GM19372 (cell line): ENCODE measurements at regions not wholly inside any gene's neighbourhood (a gene's known extent, or its start where the extent isn't known, plus 50 kb on each side); places are given as distances from the start of the nearest gene placed in this dataset.
"Not testable (repeated sequence)": the region's sequence is repeated elsewhere in the genome, so short reads cannot be mapped to it uniquely, and the experiment has no call there.

Source experiments
- ATAC-seq: cut with Tn5 transposase; IDR thresholded peaks from one replicate; pipeline ENCODE4 v1.9.1; 2021; ENCODE audit warnings: mild to moderate bottlenecking, low read depth, moderate library complexity; ENCODE audit not compliant: unreplicated experiment

DNA sequence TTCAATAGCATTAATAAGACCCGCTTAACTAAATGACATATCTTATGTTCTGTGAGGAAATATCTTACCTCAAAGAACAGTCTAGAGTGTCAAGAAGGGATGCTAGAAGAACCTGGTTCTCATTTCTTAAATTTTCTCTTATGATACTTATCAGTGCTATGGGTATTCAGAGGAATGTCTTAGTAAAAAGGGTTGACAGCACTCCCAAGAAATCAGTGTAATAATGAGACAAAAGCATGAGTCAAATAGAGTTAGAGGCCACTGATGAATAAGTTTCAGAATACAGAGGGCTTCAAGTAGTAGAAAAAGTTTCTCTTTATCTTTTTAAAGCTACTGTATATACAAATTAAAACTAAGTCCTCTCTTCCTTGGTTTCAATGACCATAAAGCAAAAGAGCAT lies 242.8 kb downstream of the GJA1 start:
- no peak for ATAC-seq

DNA sequence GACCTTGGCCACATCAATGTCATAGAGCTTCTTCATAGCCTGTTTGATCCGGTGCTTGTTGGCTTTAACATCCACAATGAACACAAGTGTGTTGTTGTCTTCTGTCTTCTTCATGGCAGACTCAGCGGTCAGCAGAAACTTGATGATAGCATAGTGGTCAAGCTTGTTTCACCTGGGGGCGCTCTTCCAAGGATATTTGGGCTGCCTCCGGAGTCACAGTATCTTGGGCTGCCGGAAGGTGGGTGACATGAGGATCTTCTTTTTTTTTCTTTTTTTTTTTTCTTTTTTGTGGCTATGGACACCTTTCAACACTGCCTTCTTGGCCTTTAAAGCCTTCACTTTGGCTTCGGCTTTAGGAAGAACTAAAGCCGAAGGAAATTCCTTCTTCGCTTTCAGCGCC lies 244.6 kb downstream of the GJA1 start:
- ATAC-seq, result no peak

DNA sequence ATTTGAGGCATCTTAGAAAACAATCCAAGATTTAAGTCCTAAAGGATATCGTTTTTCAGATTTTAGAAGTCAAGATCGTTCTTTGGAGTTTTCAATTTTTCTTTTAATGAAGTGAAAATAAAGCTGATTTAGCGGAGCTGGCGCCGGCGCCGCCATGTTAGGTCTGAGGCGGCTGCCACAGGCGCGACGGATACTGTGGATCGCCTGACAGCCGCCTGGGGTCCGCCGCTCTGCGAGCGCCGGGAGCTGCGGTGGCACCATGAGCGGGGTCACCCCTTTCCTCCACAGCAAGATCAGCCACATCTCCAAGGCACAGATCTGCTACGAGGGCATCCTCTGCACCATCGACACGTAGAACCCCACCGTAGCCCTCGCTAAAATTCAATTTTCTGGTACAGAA lies 247.2 kb downstream of the GJA1 start:
- ATAC-seq, result no peak

DNA sequence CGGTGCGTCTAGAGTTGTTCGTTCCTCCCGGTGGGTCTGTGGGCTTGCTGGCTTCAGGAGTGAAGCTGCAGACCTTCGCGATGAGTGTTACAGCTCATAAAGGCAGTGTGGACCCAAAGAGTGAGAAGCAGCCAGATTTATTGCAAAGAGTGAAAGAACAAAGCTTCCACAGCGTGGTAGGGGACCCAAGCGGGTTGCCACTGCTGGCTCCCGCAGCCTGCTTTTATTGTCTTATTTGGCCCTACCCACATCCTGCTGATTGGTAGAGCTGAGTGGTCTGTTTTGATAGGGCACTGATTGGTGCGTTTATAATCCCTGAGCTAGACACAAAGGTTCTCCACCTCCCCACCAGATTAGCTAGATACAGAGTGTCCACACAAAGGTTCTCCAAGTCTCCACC lies 250.4 kb downstream of the GJA1 start:
- not testable (repeated sequence) for ATAC-seq

DNA sequence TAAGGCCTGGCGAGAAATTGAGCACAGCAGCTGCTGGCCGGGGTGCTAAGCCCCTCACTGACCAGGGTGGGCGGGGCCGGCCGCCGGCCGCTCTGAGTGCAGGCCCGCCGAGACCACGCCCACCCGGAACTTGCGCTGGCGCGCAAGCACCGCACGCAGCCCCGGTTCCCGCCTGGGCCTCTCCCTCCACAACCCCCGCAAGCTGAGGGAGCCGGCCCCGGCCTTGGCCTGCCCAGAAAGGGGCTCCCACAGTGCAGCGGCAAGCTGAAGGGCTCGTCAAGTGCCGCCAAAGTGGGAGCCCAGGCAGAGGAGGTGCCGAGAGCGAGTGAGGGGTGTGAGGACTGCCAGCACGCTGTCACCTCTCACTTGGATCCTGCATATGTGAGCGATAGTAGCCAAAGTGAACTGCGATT lies 251.2 kb downstream of the GJA1 start:
- no peak for ATAC-seq

DNA sequence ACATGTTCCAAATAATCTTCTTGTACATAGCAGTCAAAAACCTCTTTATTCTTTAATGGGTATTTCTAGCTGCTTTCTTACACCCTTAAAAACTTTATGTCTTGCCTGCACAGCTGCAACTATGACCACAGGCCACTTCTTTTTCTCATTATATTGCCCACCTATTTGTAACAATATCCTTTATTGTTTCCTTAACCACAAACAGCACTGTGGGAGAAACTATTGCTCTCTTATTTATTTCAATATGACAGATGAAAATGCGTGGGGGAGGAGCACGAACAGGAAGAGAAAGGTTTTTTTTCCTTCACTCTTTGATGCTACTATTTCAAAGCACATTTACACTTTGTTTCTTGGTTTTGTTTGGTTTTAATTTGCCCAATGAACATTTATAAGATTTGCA lies 253.5 kb downstream of the GJA1 start:
- no peak for ATAC-seq

DNA sequence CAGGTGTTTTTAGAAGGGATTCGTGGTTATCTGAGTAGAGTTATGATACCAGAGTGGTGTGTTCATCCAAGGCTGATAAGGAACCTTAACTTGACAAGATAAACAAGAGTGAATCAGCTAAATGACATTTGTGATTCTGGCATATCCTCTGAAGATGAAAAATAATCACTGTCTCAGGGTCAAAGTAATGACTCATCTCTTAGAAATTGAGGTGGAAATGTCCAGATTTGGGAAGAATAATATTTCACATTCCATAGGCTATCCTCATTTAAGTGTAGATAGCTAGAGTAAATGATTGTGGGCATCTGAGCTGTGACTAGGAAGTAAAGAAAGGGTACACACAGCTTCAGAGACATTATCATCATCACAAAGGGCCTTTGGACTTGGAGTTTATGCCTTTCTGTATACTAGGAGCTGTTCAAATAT lies 255.7 kb downstream of the GJA1 start:
- ATAC-seq, result no peak

DNA sequence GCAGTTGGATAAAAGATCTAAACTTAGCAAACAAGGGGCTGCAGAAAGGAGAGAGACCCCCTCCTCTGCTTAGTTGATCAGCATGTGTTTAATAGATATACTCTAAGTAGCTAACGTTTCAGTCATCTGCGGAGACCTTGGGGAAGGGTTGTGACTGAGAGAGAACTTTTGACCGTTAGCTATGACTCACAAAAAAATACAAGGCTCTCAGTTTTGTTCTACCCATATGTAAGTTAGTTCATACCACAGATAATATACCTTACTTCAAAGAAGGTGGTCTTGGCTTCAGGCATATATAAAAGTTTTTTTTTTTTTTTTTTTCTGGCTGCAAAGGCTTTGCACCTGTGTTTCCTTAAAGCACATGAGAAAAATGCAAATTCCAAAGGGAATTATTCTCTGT lies 258.9 kb downstream of the GJA1 start:
- no peak for ATAC-seq

DNA sequence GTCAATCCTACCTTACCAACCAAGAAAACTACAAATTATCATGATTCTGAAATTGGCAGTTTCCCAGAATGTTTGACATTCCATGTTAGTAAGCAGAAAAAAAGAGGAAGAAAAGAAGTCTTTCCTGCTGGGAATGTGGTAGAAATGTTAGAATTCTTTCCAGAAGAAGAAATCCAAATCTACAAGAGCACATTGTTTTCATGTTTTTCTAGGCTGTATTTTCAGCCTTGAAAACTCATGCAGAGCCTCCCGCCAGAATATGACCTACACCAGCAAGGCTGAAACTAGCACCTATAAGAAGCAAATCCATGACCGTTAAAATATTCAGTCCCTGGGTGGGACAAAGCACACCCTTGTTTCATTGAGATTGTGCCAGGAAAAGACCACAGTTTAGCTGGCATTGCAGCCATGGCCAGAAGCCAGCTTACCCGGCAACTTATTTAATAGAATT lies 259.4 kb downstream of the GJA1 start:
- no peak for ATAC-seq

DNA sequence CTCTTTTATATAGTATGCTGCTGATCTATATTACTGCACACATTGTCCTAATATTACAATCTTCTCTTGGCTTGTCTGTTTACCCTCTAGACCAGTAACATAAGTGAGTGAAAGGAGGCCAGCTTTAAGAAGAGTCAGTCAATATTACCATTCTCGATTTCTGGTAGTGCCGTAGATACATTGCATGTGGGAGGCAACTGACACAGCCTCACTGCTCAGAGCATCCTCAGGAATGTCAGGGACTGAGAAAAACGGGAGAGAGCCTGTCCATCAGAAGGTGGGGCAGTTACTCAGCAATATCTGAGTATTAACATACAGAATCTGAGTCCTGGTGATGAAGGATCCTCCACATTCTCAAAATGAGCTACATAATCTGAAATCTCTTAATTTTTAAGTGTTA lies 259.9 kb downstream of the GJA1 start:
- no peak for ATAC-seq

DNA sequence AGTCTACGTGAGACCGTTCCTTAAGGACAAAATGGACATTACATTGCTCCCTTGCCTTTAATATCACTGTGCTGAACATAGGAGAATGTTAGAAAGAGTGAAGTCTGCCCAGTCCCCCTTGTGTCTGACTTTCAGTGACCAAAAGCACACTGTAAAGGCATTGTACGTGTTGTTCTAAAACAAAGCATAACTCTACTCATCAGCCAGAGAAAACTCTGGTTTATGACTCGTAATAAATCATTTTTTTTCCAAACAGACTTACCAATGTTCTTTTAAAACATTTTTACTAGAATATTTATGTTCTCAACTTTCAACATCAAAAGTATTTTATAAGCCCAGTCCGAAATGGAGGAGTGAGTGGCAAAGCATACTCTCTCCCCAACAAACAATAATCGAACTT lies 262.5 kb downstream of the GJA1 start:
- no peak for ATAC-seq

DNA sequence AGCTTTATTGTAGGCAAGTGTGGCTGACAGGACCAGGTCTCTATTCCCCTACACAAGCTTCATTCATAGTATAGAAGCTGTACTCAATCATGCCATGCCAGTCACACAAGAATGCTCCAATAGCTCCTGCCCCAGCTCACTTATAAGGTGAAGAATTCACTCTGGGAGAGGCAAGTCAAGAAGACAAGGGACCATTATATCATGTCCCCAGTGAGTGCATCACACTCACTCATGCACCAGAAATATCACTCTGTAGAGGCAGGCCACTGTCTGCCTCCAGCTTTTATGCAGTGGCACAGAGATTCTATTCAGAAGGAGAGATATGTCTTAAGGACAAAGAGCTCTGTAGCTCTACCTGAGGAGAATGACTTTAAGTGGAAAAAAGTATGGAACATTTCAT lies 263.2 kb downstream of the GJA1 start:
- no peak for ATAC-seq

DNA sequence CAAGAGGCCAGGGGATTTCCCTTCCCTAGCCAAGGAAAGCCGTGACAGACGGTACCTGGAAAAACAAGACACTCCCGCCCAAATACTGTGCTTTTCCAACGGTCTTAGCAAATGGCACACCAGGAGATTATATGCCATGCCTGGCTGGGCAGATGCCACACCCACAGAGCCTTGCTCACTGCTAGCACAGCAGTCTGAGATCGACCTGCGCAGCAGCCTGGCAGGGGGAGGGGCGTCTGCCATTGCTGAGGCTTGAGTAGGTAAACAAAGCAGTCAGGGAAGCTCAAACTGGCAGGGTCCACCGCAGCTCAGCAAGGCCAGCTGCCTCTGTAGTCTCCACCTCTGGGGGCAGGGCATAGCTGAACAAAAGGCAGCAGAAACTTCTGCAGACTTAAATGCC lies 267.7 kb downstream of the GJA1 start:
- not testable (repeated sequence) for ATAC-seq

DNA sequence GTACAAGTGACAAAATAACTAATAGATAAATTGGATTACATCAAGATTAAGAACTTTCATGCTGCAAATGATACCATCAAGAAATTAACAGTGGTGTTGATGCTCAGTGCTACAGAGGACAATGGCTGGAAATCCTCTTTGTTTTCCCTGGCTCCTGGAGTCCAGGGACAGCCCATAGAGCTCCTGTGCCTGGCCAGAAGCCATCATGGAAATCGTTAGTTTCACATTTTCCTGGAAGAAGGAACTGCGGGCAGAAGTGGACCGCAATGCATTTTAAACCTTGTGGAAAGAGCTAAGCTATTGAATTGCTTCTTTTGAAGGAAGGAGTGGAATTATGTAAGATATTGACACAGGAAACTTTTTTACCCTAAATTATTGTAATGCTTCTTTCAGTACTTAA lies 276.0 kb downstream of the GJA1 start:
- no peak for ATAC-seq

DNA sequence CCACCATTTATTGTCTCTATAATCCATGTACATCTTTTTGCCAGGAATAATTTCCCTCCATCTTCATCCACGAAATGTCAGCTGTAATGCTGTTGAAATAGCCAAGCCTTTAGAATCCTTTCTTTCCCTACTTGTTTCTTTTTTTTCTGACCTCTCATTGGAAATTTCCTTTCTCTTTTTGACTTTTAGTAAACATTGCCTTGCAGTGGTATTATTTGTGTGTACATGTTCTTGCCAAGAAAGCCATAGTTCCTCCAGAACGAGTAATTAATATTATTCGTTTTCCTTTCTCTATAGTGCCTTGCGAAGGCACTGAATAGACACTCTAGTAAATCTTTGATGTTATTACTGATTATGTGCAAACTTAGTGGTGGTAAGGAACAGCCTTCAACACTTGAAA lies 282.2 kb downstream of the GJA1 start:
- no peak for ATAC-seq

DNA sequence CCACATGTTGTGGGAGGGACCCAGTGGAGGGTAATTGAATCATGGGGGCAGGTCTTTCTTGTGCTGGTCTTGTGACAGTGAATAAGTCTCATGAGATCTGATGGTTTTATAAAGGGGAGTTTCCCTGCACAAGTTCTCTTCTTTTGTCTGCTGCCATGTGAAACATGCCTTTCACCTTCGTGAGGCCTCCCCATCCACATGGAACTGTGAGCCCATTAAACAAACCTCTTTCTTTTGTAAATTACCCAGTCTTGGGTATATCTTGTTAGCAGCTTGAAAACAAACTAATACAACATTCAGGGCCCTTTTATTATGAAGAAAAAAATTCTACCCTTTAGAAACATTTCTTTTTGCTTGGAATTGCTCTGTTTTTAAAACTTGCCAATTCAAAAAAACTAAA lies 285.4 kb downstream of the GJA1 start:
- not testable (repeated sequence) for ATAC-seq

DNA sequence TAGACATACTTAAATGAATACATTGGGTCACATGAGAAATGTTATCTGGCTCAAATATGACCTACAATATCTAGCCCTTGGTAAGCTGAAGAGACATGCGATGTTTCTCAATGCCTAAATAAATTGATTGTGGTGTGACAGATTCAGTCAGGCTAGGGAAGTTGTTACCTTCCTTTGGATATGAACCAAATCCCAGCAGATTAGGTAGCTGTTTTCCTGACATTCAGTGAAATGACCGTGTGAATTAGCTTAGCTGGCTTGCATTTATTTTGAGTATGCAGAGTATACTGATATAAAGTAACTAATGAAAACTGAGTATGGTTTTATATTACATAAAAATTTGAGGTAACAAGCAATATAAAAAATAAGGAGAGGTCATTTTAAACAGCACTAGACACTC lies 288.2 kb downstream of the GJA1 start:
- ATAC-seq, result no peak

DNA sequence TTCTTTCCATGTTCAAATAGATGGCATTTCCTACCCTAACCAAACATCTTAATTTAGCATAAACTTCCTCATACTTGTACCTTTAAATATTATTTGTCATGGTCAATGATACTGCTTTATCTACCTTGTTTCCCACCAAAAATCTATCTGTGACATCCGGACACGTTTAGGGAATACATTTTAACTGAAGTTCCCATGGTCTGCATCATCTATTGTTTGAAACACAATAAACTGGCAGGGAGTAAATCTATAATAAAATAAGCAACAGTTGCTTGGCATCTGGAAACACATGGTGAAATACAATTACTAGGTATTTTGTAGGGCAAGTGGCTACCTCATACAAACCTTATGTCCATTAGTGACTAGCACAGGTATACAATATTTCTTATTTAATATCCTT lies 289.1 kb downstream of the GJA1 start:
- no peak for ATAC-seq

DNA sequence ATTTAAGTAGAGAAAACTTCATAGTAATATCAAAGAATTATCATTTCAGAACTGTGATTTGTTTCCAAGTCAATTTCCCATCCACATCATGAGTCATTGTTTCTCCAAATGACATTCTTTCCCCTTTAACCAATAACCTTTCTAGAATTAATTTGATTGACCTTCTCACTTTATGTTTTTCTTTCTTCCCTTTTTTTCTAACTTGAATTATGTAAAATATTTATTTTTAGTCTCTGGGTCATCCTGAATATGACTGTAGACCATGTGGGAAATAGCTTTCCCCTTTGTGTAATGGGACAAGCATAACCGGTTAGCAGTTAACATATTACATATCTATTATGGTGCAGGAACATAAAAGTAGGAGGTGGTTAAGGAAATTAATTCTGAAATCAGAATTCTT lies 291.1 kb downstream of the GJA1 start:
- no peak for ATAC-seq

DNA sequence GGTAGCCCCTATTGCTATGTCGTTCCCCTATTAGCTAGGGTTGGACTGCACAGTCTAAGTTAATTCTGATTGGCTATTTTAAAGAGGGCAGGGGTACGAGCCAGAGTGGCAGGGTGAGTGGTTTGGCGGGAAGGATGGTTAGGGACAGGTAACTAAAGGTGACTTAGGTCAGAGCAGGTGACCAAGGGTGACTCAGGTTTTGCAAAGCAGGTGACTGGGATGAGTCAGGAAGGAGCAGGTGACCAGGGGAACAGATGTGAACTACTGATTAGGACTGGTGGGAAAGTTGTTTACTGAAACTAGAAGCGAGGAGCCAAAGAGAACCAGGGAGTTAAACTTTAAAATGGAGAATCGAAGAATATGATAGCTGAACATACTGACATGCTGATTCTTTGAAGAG lies 295.2 kb downstream of the GJA1 start:
- ATAC-seq, result no peak

DNA sequence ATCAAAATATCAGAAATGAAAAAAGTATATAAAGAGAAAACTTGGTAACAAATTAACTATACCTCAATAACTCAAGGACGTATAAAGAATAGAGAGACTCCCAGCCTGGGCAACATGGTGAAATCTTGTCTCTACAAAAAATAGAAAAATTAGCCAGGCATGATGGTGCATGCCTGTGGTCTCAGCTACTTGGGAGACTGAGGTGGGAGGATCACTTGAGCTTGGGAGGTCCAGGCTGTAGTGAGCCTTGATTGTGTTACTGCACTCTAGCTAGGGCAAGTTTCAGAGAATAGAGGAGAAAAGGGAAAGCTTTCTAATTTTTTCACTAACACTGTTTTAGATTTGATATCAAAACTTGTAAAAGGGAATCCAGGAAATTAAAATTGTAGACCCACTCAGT lies 295.9 kb downstream of the GJA1 start:
- no peak for ATAC-seq

DNA sequence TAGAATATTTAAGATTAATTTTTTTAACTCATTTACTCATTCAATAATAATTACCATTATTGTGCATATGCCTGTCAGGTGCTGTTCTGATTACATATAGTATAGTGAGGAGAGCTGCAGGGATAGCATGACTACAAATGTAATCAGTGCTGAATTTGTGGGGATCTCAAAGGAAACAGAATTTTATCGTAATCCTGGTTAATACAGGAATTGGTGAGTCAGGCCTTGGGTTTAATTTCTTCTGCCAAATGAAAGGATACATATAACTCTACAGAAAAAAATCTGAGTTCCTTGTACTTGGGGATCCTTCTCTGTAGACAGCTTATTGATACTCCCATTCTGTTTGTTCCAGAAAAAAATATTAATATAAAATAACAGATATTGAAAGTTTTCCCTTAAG lies 297.2 kb downstream of the GJA1 start:
- no peak for ATAC-seq

DNA sequence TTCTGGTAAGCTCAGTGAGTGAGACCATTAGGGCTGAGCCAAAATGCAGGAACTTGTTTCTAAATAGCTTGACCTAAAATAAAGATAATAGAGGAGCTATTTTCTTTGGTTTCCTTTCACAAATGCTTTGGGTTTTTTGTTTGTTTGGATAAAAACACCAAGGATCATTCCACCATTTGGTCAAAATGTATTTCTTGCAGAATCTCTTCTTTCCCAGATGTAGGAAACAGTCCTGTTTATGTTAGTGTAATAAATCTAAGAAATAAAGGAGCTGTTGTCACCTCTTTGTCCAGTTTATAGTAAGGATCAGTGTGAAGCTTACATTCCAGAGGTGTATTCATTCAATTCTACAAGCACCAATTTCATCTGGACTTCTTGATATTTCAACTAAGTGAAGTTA lies 297.8 kb downstream of the GJA1 start:
- ATAC-seq, result no peak

DNA sequence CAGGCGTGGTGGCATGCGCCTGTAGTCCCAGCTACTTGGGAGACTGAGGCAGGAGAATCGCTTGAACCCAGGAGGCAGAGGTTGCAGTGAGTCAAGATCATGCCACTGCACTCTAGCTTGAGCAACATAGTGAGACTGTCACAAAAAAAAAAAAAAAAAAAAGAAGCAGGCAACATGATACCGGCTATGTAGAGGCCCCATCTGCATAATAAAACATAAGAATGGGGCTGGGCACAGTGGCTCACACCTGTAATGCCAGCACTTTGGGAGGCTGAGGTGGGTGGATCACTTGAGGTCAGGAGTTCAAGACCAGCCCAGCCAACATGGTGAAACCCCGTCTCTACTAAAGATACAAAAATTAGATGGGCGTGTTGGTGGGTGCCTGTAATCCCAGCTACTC lies 304.7 kb downstream of the GJA1 start:
- ATAC-seq, result not testable (repeated sequence)
